ENCODE measurements at regions not wholly inside any gene's neighbourhood (a gene's known extent, or its start where the extent isn't known, plus 50 kb on each side); places are given as distances from the start of the nearest gene placed in this dataset.

GRCh38 chr1:34538481-34538880, 216.4 kb upstream of the GJB5 start:
- no peaks in the 10 kb centered on the region for H3K4me1 ChIP-seq
- no peak for DNase-seq (ENCODE audit: low spot score in 2 of 2)
- TF ChIP-seq EP300 (IDR thresholded peaks at IDR 0.05) (no peak), CTCF (IDR thresholded peaks at IDR 0.05) (no peak), POLR2A (IDR thresholded peaks at IDR 0.05) (no peak)
- no peaks in the 10 kb centered on the region for H3K36me3 ChIP-seq
- H3K4me3 ChIP-seq = no peak overlapping the region
- peaks cover 0 to 6% (median 0%) of the 10 kb centered on the region in 4 donors for H3K9me3 ChIP-seq
- H3K27me3 ChIP-seq = no peaks in the 10 kb centered on the region
- H3K27ac ChIP-seq = no peak overlapping the region

- H3K4me1 ChIP-seq = no peaks in the 10 kb centered on the region
- DNase-seq (ENCODE audit: low spot score in 2 of 2) = no peak
- H3K9me3 ChIP-seq = peaks cover 0 to 33% (median 0%) of the 10 kb centered on the region in 4 donors
- H3K27me3 ChIP-seq = no peaks in the 10 kb centered on the region
- no peak overlapping the region for H3K27ac ChIP-seq
- TF ChIP-seq EP300 (IDR thresholded peaks at IDR 0.05) = no peak
- WGBS, 2 donors = 44 to 46% methylated on average over 3 of the region's 3 CpGs
- no peaks in the 10 kb centered on the region for H3K36me3 ChIP-seq
- no peak overlapping the region for H3K4me3 ChIP-seq
Measured at GRCh38 chr1:34547046-34547674, 207.7 kb upstream of the GJB5 start.

GRCh38 chr1:34549199-34549598, 205.6 kb upstream of the GJB5 start:
- WGBS, 2 donors = 17 to 29% methylated on average over 5 of the region's 5 CpGs
- H3K36me3 ChIP-seq = no peaks in the 10 kb centered on the region
- no peak for DNase-seq (ENCODE audit: low spot score in 2 of 2)
- TF ChIP-seq POLR2A (IDR thresholded peaks at IDR 0.05) = no peak
- TF ChIP-seq CTCF (IDR thresholded peaks at IDR 0.05) = no peak
- TF ChIP-seq EP300 (IDR thresholded peaks at IDR 0.05) = no peak
- H3K9me3 ChIP-seq = peaks cover 0 to 45% (median 0%) of the 10 kb centered on the region in 4 donors
- no peak overlapping the region for H3K4me3 ChIP-seq
- no peaks in the 10 kb centered on the region for H3K27me3 ChIP-seq
- no peaks in the 10 kb centered on the region for H3K4me1 ChIP-seq
- H3K27ac ChIP-seq = no peak overlapping the region

- no peaks in the 10 kb centered on the region for H3K36me3 ChIP-seq
- no peak for TF ChIP-seq CTCF (IDR thresholded peaks at IDR 0.05)
- no peak for TF ChIP-seq POLR2A (IDR thresholded peaks at IDR 0.05)
- no peak for TF ChIP-seq EP300 (IDR thresholded peaks at IDR 0.05)
- WGBS, 2 donors = 75 to 80% methylated on average over 3 of the region's 3 CpGs
- H3K27me3 ChIP-seq = no peaks in the 10 kb centered on the region
- peaks cover 0 to 8% (median 0%) of the 10 kb centered on the region in 4 donors for H3K9me3 ChIP-seq
- no peak overlapping the region for H3K4me3 ChIP-seq
- no peaks in the 10 kb centered on the region for H3K4me1 ChIP-seq
- DNase-seq (ENCODE audit: low spot score in 2 of 2) = no peak
- H3K27ac ChIP-seq = no peak overlapping the region
Measured at GRCh38 chr1:34578306-34578705, 176.5 kb upstream of the GJB5 start.

GRCh38 chr1:34582356-34582755, 172.5 kb upstream of the GJB5 start:
- WGBS, 2 donors = 86 to 91% methylated on average over 2 of the region's 2 CpGs
- DNase-seq (ENCODE audit: low spot score in 2 of 2) = no peak
- Histone ChIP-seq H3K27ac (no peak overlapping the region), H3K36me3 (no peaks in the 10 kb centered on the region), H3K27me3 (no peaks in the 10 kb centered on the region), H3K4me1 (no peaks in the 10 kb centered on the region), H3K9me3 (peaks cover 0 to 7% (median 0%) of the 10 kb centered on the region in 4 donors), H3K4me3 (no peak overlapping the region)
- TF ChIP-seq EP300 (IDR thresholded peaks at IDR 0.05) (no peak), CTCF (IDR thresholded peaks at IDR 0.05) (no peak), POLR2A (IDR thresholded peaks at IDR 0.05) (no peak)

GRCh38 chr1:34587761-34588160, 167.1 kb upstream of the GJB5 start:
- Histone ChIP-seq H3K9me3 (no peaks in the 10 kb centered on the region), H3K36me3 (no peaks in the 10 kb centered on the region), H3K4me3 (no peak overlapping the region), H3K27me3 (no peaks in the 10 kb centered on the region), H3K4me1 (no peaks in the 10 kb centered on the region), H3K27ac (no peak overlapping the region)
- DNase-seq (ENCODE audit: low spot score in 2 of 2) = no peak
- 48 to 58% methylated on average over 2 of the region's 2 CpGs for WGBS, 2 donors
- TF ChIP-seq CTCF (IDR thresholded peaks at IDR 0.05) (no peak), POLR2A (IDR thresholded peaks at IDR 0.05) (no peak), EP300 (IDR thresholded peaks at IDR 0.05) (no peak)
